ENCODE measurements at regions not wholly inside any gene's neighbourhood (a gene's known extent, or its start where the extent isn't known, plus 50 kb on each side); places are given as distances from the start of the nearest gene placed in this dataset.

DNA sequence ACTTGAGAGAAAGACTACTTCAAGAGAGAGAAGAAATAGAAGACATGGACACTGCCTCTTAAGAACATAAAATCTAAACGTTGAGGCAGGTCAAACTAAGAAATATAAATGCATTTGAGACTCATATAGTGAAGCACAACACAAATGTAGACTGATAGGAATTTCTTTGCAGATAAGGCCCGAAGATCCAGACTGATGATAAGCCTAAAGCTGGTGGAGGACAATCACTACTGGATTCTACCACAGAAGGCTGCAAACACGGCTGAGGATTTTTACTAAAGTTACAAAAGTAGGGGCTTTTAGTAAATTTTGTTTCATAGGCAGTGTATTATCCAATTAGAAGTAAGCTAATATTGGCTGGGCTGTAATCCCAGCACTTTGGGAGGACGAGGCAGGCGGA lies 278.3 kb downstream of the RAP2B start:
- no peaks in the 10 kb centered on the region for H3K9me3 ChIP-seq
- no peaks in the 10 kb centered on the region for H3K36me3 ChIP-seq
- 85% methylated on average over 5 of the region's 5 CpGs for WGBS
- DNase-seq (ENCODE audit: extremely low spot score): no peak
- intact Hi-C loops (cut with DNase I): no loop called here
- peaks cover 0 to 6% (median 0%) of the 10 kb centered on the region in 4 donors for H3K4me1 ChIP-seq
- H3K4me3 ChIP-seq: no peak overlapping the region
- H3K27ac ChIP-seq (replicated peaks in 1 of 4): no peak overlapping the region
- no peaks in the 10 kb centered on the region for H3K27me3 ChIP-seq
- TF ChIP-seq CTCF (IDR thresholded peaks at IDR 0.05) (no peak), POLR2A (IDR thresholded peaks at IDR 0.05; ENCODE audit: low read depth) (no peak), EP300 (IDR thresholded peaks at IDR 0.05) (no peak), POLR2AphosphoS5 (IDR thresholded peaks at IDR 0.05) (no peak)

DNA sequence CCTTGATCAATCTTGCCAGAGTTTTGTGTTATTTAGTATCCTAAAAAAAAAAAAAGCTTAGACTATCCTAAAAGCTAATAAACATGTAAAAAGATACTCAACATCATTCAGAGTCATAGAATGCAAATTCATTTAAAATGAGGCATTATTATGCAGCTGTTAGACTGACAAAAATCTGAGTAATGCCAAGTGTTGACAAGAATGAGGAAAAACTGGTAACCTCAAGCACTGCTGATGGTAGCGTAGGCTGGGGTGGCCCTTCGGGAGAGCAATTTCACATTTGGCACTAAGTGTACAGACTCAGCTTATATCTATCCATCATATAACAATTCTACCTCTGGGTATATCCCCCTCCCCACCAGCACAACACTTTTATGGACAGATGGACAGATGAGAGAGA lies 280.4 kb downstream of the RAP2B start:
- no peaks in the 10 kb centered on the region for H3K36me3 ChIP-seq
- H3K4me1 ChIP-seq: peaks cover 0 to 6% (median 0%) of the 10 kb centered on the region in 4 donors
- no peak overlapping the region for H3K27ac ChIP-seq (replicated peaks in 1 of 4)
- H3K9me3 ChIP-seq: no peaks in the 10 kb centered on the region
- no peak for DNase-seq (ENCODE audit: extremely low spot score)
- TF ChIP-seq POLR2A (IDR thresholded peaks at IDR 0.05; ENCODE audit: low read depth): no peak
- TF ChIP-seq EP300 (IDR thresholded peaks at IDR 0.05): no peak
- TF ChIP-seq POLR2AphosphoS5 (IDR thresholded peaks at IDR 0.05): no peak
- no peak for TF ChIP-seq CTCF (IDR thresholded peaks at IDR 0.05)
- H3K27me3 ChIP-seq: no peaks in the 10 kb centered on the region
- no peak overlapping the region for H3K4me3 ChIP-seq
- intact Hi-C loops (cut with DNase I): no loop called here
- 92% methylated on average over 2 of the region's 2 CpGs for WGBS

DNA sequence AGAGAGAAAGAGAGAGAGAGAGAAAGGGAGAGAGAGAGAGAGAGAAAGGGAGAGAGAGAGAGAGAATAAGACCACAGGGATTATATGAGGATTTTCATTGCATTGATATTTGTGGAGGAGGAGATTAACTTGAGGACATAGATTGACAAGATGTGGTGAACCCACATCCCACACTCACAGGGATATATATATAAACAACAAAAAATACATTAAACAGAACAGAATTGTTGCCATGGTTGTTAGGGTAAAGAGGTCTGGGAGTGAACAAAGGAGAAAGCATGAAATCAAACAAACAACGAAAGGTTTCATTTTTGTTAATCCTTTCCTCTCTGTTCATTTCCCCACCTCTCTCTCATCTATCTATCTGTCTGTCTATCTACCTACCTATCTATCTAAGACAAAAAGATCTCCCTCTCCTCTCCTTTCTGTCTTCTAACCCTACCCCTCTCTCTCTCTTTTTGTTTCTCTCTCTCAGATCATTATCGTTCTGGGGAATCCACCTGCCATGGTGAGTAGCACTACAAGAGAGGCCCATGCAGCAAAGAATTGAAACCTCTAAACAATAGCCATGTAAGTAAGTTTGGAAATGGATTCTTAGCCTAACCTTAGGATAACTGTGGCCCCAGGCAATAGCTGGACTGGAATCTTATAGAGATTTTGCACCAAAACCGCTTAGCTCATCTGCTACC lies 280.9 kb downstream of the RAP2B start:
- no peak overlapping the region for H3K4me3 ChIP-seq
- WGBS: 88% methylated on average over 3 of the region's 3 CpGs
- H3K4me1 ChIP-seq: peaks cover 0 to 6% (median 0%) of the 10 kb centered on the region in 4 donors
- intact Hi-C loops (cut with DNase I): no loop called here
- no peaks in the 10 kb centered on the region for H3K36me3 ChIP-seq
- TF ChIP-seq POLR2A (IDR thresholded peaks at IDR 0.05; ENCODE audit: low read depth): no peak
- TF ChIP-seq CTCF (IDR thresholded peaks at IDR 0.05): no peak
- no peak for TF ChIP-seq EP300 (IDR thresholded peaks at IDR 0.05)
- no peak for TF ChIP-seq POLR2AphosphoS5 (IDR thresholded peaks at IDR 0.05)
- H3K9me3 ChIP-seq: no peaks in the 10 kb centered on the region
- H3K27ac ChIP-seq (replicated peaks in 1 of 4): no peak overlapping the region
- no peak for DNase-seq (ENCODE audit: extremely low spot score)
- H3K27me3 ChIP-seq: no peaks in the 10 kb centered on the region

DNA sequence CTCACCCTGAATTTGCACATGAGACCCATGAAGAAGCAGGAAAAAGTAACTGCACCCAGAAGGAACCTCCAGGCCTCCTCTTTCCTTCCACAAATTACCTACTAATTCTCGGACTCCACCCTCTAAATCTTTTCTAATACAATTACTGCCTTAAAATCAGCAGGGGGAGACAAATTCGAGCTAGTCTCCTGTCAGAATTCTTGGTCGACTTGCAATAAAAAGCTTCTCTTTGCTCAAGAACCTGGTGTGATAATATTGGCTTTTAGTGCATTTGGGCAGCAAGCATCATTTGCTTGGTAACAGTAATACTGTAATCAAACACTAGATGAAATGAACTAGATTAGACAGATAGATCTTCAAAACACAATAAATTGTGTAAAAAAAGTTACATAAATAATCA lies 281.9 kb downstream of the RAP2B start:
- H3K27me3 ChIP-seq: no peaks in the 10 kb centered on the region
- H3K36me3 ChIP-seq: no peaks in the 10 kb centered on the region
- intact Hi-C loops (cut with DNase I): no loop called here
- TF ChIP-seq POLR2A (IDR thresholded peaks at IDR 0.05; ENCODE audit: low read depth): no peak
- no peak overlapping the region for H3K4me3 ChIP-seq
- DNase-seq (ENCODE audit: extremely low spot score): no peak
- no peak overlapping the region for H3K27ac ChIP-seq (replicated peaks in 1 of 4)
- 72% methylated on average over 3 of the region's 3 CpGs for WGBS
- no peaks in the 10 kb centered on the region for H3K9me3 ChIP-seq
- no peaks in the 10 kb centered on the region for H3K4me1 ChIP-seq

DNA sequence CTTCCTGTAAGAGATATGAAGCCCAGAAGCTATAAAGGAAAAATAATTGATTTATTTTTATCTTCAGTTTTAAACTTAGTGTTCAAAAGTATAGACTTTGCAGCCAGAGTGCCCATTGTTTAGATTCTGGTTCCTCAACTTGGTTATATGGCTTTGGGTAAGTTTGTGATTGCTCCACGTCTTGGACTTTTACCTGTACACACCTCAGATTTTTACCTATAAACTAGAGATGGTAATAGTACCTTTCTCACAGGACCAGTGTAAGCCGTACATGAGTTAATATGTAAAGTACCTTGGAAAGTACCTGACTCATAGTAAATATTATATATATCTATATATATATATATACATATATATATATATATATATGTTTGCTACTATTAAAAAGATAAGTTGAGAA lies 283.8 kb downstream of the RAP2B start:
- no peaks in the 10 kb centered on the region for H3K36me3 ChIP-seq
- H3K4me1 ChIP-seq: no peaks in the 10 kb centered on the region
- H3K27me3 ChIP-seq: no peaks in the 10 kb centered on the region
- intact Hi-C loops (cut with DNase I): no loop called here
- 94% methylated on average over 2 of the region's 2 CpGs for WGBS
- no peak for TF ChIP-seq POLR2A (IDR thresholded peaks at IDR 0.05; ENCODE audit: low read depth)
- no peak for TF ChIP-seq POLR2AphosphoS5 (IDR thresholded peaks at IDR 0.05)
- no peaks in the 10 kb centered on the region for H3K9me3 ChIP-seq
- H3K27ac ChIP-seq (replicated peaks in 1 of 4): no peak overlapping the region
- DNase-seq (ENCODE audit: extremely low spot score): no peak
- H3K4me3 ChIP-seq: no peak overlapping the region

Data from esophagus muscularis mucosa (tissue), 4 donors.